OCI-LY7 (cell line): ENCODE measurements at regions not wholly inside any gene's neighbourhood (a gene's known extent, or its start where the extent isn't known, plus 50 kb on each side); places are given as distances from the start of the nearest gene placed in this dataset.

ENCODE experiments used
- BruUV-seq: library from RNA; stranded (reverse); fragments of 400-500 nt; replicated peaks from 2 replicates; lab custom pipeline; 2021; lab: Mats Ljungman, UMichigan
- CTCF ChIA-PET: fragments of 300-600 bp; sonication (Branson Sonifier 250); formaldehyde crosslinking; loops from one replicate; lab custom pipeline; 2022; ENCODE audit warnings: antibody characterized with exemption; ENCODE audit not compliant: unreplicated experiment; lab: Charles Lee
- POLR2A ChIA-PET: fragments of 300-600 bp; sonication (Branson Sonifier 250); formaldehyde crosslinking; loops from one replicate; lab custom pipeline; 2022; ENCODE audit warnings: antibody characterized with exemption; lab: Charles Lee
- DNase-seq: peaks from one replicate; pipeline ENCODE4 v3.0.0-alpha.2; 2015; ENCODE audit warnings: low spot score
- H2AFZ ChIP-seq: fragments of 200-600 bp; sonication (generic), shearing (Covaris generic); 2 replicates; pipeline ENCODE4 v1.6.1; 2014; ENCODE audit warnings: mild to moderate bottlenecking, antibody characterized with exemption, low read length, moderate library complexity
- H3K27ac ChIP-seq: fragments of 200-600 bp; sonication (generic); 2 replicates; pipeline ENCODE4 v1.5.1; 2014; ENCODE audit warnings: mixed run types, low read depth, mild to moderate bottlenecking, moderate library complexity, low read length, inconsistent platforms; ENCODE audit not compliant: poor library complexity, severe bottlenecking
- H3K36me3 ChIP-seq: fragments of 200-600 bp; sonication (generic); 2 replicates; pipeline ENCODE4 v1.6.1; 2014; ENCODE audit warnings: mild to moderate bottlenecking, antibody characterized with exemption, low read length, moderate library complexity, mixed read lengths; ENCODE audit not compliant: insufficient read depth
- H3K4me1 ChIP-seq: fragments of 200-600 bp; sonication (generic); 2 replicates; pipeline ENCODE4 v1.5.1; 2014; ENCODE audit warnings: mild to moderate bottlenecking, low read length; ENCODE audit not compliant: insufficient read depth, poor library complexity, severe bottlenecking
- H3K4me2 ChIP-seq: fragments of 200-600 bp; sonication (generic); 2 replicates; pipeline ENCODE4 v1.6.1; 2014; ENCODE audit warnings: mild to moderate bottlenecking, low read length
- H3K4me3 ChIP-seq: fragments of 200-600 bp; sonication (generic); 2 replicates; pipeline ENCODE4 v1.5.1; 2014; ENCODE audit warnings: mild to moderate bottlenecking, low read depth, low read length; ENCODE audit not compliant: poor library complexity, severe bottlenecking
- H3K79me2 ChIP-seq: fragments of 200-600 bp; sonication (generic); 2 replicates; pipeline ENCODE4 v1.6.1; 2016; ENCODE audit warnings: low read depth, mild to moderate bottlenecking, low read length, moderate library complexity, mixed read lengths; ENCODE audit not compliant: insufficient read depth
- H3K9me2 ChIP-seq: fragments of 200-600 bp; sonication (generic); 2 replicates; pipeline ENCODE4 v1.6.1; 2016; ENCODE audit warnings: mild to moderate bottlenecking, low read length, mixed read lengths; ENCODE audit not compliant: insufficient read depth
- H3K9me3 ChIP-seq: fragments of 200-600 bp; sonication (generic); 2 replicates; pipeline ENCODE4 v1.6.1; 2014; ENCODE audit warnings: mild to moderate bottlenecking, mixed run types, low read length, mixed read lengths
- H4K20me1 ChIP-seq: fragments of 200-600 bp; sonication (generic); 2 replicates; pipeline ENCODE4 v1.6.1; 2014; ENCODE audit warnings: mild to moderate bottlenecking, antibody characterized with exemption, low read length, moderate library complexity, mixed read lengths; ENCODE audit not compliant: insufficient read depth
- EZH2phosphoT487 ChIP-seq: fragments of 200-600 bp; sonication (generic); IDR thresholded peaks from 2 replicates; pipeline ENCODE4 v1.6.1; 2018; ENCODE audit warnings: low read depth, borderline replicate concordance, mild to moderate bottlenecking, mixed run types, antibody characterized with exemption, low read length, moderate library complexity, mixed read lengths
- intact Hi-C: fragments of 100-400 bp; cut with micrococcal nuclease; formaldehyde crosslinking; loops from one replicate; pipeline ENCODE4 v1.10.0; 2022; ENCODE audit not compliant: unreplicated experiment
- TF ChIP-seq, protein P1 (sequence below): fragments of 200-600 bp; sonication (generic); conservative IDR thresholded peaks from 2 replicates; pipeline ENCODE4 v1.5.1; 2014; ENCODE audit warnings: mild to moderate bottlenecking, antibody characterized with exemption, low read length, moderate library complexity, mixed read lengths

DNA sequence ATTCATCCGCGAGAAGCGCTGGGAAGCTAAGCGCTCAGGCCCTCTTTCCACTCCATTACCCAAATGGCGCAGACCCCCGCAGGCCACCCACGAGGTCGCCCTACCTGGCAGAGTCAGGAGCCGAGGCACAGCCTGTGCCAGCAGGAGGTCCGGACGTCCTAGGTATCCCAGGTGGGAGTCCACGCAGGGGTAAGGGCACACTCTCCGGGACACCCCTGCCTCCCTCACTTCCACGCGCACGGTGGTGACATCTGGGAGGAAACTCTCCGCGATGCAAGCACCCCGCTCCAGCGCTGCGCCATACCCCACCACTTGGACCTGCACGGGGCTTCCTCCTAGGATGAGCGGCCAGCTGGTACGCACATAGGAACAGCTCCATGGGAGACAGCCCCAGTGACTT is 95.1 kb upstream of the ARHGEF7 start:
- Histone ChIP-seq H3K9me3 (no peaks in the 10 kb centered on the region), H3K4me1 (no peaks in the 10 kb centered on the region), H4K20me1 (no peaks in the 10 kb centered on the region), H3K4me3 (no peak overlapping the region), H2AFZ (no peak overlapping the region), H3K4me2 (no peak overlapping the region), H3K27ac (no peak overlapping the region), H3K36me3 (no peaks in the 10 kb centered on the region), H3K9me2 (no peaks in the 10 kb centered on the region), H3K79me2 (no peaks in the 10 kb centered on the region)
- CTCF ChIA-PET = no interaction called here
- BruUV-seq = no TSS peak
- POLR2A ChIA-PET = no interaction called here
- DNase-seq = no peak
- intact Hi-C loops = no loop called here
- no peak for TF ChIP-seq EZH2phosphoT487
- TF ChIP-seq, protein P1, sequence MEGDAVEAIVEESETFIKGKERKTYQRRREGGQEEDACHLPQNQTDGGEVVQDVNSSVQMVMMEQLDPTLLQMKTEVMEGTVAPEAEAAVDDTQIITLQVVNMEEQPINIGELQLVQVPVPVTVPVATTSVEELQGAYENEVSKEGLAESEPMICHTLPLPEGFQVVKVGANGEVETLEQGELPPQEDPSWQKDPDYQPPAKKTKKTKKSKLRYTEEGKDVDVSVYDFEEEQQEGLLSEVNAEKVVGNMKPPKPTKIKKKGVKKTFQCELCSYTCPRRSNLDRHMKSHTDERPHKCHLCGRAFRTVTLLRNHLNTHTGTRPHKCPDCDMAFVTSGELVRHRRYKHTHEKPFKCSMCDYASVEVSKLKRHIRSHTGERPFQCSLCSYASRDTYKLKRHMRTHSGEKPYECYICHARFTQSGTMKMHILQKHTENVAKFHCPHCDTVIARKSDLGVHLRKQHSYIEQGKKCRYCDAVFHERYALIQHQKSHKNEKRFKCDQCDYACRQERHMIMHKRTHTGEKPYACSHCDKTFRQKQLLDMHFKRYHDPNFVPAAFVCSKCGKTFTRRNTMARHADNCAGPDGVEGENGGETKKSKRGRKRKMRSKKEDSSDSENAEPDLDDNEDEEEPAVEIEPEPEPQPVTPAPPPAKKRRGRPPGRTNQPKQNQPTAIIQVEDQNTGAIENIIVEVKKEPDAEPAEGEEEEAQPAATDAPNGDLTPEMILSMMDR = no peak

DNA sequence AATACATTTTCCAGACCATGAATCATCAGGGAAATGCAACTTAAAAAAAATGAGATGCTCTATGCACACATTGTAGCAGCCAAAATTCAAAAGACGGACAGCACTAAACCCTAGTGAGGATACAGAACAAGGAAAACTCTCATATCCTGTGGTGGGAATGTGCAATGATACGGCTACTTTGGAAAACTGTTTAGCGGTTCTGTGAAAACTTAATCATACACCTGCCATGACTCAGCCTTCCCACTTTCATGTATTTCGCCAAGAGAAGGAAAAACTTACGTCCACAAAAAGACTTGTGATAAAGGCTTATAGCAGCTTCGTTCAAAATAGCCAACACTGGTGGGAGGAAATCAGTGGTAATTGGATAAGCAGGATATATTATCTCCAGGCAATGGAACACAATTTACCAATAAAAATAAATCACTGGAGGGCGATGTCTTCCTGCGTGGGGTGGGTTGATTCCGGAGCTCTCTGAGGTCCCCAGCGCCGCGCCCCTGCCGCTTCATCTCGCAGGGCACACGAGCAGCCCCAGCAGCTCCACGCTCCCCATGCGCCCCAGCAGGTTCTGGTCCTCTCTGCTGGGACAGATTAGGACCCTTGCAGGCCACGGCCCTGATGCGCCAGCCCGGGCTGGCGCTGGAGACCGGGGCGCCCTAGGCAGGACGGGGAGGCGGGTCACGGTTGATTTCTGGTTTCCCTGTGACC is 97.2 kb upstream of the ARHGEF7 start:
- intact Hi-C loops = no loop called here
- ChIA-PET POLR2A (no interaction called here), CTCF (no interaction called here)
- Histone ChIP-seq H3K27ac (no peak overlapping the region), H3K9me2 (no peaks in the 10 kb centered on the region), H3K4me3 (no peak overlapping the region), H3K4me1 (no peaks in the 10 kb centered on the region), H2AFZ (no peak overlapping the region), H3K79me2 (no peaks in the 10 kb centered on the region), H3K9me3 (no peaks in the 10 kb centered on the region), H4K20me1 (no peaks in the 10 kb centered on the region), H3K4me2 (no peak overlapping the region), H3K36me3 (no peaks in the 10 kb centered on the region)
- TF ChIP-seq, protein P1 = no peak
- no peak for TF ChIP-seq EZH2phosphoT487
- no TSS peak for BruUV-seq
- no peak for DNase-seq

DNA sequence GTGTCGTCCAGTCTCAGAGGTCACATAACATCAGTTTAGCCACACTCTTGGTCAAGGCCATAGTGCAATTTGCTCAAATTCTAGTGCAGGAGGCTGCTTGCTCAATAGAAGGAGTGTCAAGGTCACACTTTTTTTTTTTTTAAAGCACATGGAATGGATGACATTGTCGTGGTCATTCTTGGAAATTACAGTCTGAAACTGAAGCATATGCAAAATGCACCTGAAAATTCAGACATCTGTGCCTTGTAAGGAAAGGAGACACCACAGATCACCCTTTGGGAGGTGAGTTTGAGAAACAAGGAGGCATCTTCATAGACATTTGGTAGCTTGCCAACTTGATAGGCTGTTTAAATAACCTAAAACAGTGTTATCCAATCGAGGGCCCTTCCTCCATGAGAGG is 98.3 kb upstream of the ANKRD10 start:
- H2AFZ ChIP-seq = no peak overlapping the region
- H3K4me3 ChIP-seq = no peak overlapping the region
- no peak overlapping the region for H3K27ac ChIP-seq
- CTCF ChIA-PET = no interaction called here
- intact Hi-C loops = no loop called here
- POLR2A ChIA-PET = no interaction called here
- no peaks in the 10 kb centered on the region for H3K9me3 ChIP-seq
- H3K36me3 ChIP-seq = no peaks in the 10 kb centered on the region
- H3K4me1 ChIP-seq = no peaks in the 10 kb centered on the region
- no peak for TF ChIP-seq EZH2phosphoT487
- TF ChIP-seq, protein P1 = no peak
- H4K20me1 ChIP-seq = no peaks in the 10 kb centered on the region
- no TSS peak for BruUV-seq
- no peak overlapping the region for H3K4me2 ChIP-seq
- H3K9me2 ChIP-seq = no peaks in the 10 kb centered on the region
- no peaks in the 10 kb centered on the region for H3K79me2 ChIP-seq
- no peak for DNase-seq
